HG03442 (cell line): ENCODE measurements at regions not wholly inside any gene's neighbourhood (a gene's known extent, or its start where the extent isn't known, plus 50 kb on each side); places are given as distances from the start of the nearest gene placed in this dataset.
"Not testable (repeated sequence)": the region's sequence is repeated elsewhere in the genome, so short reads cannot be mapped to it uniquely, and the experiment has no call there.

Experiments used
- ATAC-seq: cut with Tn5 transposase; IDR thresholded peaks from one replicate; pipeline ENCODE4 v1.9.1; 2021; ENCODE audit warnings: mild to moderate bottlenecking, moderate library complexity; ENCODE audit not compliant: unreplicated experiment

GRCh38 chr21:14617871-14618270 is 71.8 kb upstream of the SAMSN1 start:
- ATAC-seq, result no peak

GRCh38 chr21:14617040-14617393 is 70.9 kb upstream of the SAMSN1 start:
- no peak for ATAC-seq

- ATAC-seq, result no peak
Measured at GRCh38 chr21:14616380-14617039, 70.4 kb upstream of the SAMSN1 start.

- no peak for ATAC-seq
Measured at GRCh38 chr21:14615359-14615974, 69.4 kb upstream of the SAMSN1 start.

- ATAC-seq, result no peak
Measured at GRCh38 chr21:14614287-14614686, 68.2 kb upstream of the SAMSN1 start.

- no peak for ATAC-seq
Measured at GRCh38 chr21:14613486-14614224, 67.5 kb upstream of the SAMSN1 start.

- not testable (repeated sequence) for ATAC-seq
Measured at GRCh38 chr21:14610119-14610518, 64.0 kb upstream of the SAMSN1 start.

GRCh38 chr21:14609274-14609673 is 63.2 kb upstream of the SAMSN1 start:
- no peak for ATAC-seq

- no peak for ATAC-seq
Measured at GRCh38 chr21:14607262-14607661, 61.1 kb upstream of the SAMSN1 start.

GRCh38 chr21:14603202-14603601 is 57.1 kb upstream of the SAMSN1 start:
- no peak for ATAC-seq

GRCh38 chr21:14602382-14602958 is 56.4 kb upstream of the SAMSN1 start:
- peak; percentile 60 for ATAC-seq

- no peak for ATAC-seq
Measured at GRCh38 chr21:14600569-14601297, 54.6 kb upstream of the SAMSN1 start.

- no peak for ATAC-seq
Measured at GRCh38 chr21:14598065-14598464, 52.0 kb upstream of the SAMSN1 start.
